ENCODE measurements at regions not wholly inside any gene's neighbourhood (a gene's known extent, or its start where the extent isn't known, plus 50 kb on each side); places are given as distances from the start of the nearest gene placed in this dataset.

DNA sequence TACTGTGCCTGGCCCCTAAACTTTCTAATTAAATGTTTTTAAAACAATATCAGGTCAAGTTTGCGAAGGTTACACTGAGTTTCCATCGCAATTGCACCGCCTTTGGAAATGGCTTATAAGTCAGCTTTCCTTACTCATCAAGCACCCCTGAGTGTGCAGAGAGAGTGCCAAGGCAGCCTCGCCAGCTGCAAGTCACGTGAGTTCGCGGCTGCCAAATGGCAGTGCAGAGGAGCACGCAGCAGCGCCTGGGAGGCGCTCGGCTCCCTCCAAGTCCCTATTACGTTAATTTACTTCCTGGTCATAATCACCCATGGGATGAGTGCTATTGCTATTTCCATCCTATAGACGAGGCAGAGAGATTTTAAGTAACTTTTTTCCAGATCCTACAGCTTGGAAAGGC, 319.6 kb downstream of the TEX29 start:
- TF ChIP-seq, protein P1, sequence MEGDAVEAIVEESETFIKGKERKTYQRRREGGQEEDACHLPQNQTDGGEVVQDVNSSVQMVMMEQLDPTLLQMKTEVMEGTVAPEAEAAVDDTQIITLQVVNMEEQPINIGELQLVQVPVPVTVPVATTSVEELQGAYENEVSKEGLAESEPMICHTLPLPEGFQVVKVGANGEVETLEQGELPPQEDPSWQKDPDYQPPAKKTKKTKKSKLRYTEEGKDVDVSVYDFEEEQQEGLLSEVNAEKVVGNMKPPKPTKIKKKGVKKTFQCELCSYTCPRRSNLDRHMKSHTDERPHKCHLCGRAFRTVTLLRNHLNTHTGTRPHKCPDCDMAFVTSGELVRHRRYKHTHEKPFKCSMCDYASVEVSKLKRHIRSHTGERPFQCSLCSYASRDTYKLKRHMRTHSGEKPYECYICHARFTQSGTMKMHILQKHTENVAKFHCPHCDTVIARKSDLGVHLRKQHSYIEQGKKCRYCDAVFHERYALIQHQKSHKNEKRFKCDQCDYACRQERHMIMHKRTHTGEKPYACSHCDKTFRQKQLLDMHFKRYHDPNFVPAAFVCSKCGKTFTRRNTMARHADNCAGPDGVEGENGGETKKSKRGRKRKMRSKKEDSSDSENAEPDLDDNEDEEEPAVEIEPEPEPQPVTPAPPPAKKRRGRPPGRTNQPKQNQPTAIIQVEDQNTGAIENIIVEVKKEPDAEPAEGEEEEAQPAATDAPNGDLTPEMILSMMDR (conservative IDR thresholded peaks at IDR 0.05; ENCODE audit: low read length), result no peak
- no peak for TF ChIP-seq EZH2phosphoT487 (IDR thresholded peaks at IDR 0.05; ENCODE audit: borderline replicate concordance)

Data from Loucy (cell line).